ENCODE measurements at regions not wholly inside any gene's neighbourhood (a gene's known extent, or its start where the extent isn't known, plus 50 kb on each side); places are given as distances from the start of the nearest gene placed in this dataset.

DNA sequence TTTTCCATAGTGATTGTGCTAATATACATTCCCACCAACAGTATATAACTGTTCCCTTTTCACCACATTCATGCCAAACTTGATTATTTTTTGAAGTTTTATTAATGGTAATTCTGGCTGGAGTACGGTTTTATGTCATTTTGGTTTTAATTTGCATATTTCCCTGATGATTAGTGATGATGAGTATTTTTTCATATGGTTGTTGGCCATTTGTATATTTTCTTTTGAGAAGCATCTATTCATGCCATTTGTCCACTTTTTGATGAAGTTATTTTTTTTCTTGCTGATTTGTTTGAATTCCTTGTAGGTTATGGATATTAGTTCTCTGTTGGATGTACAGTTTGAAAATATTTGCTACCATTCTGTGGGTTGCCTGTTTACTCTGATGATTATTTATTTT is 484.4 kb upstream of the SPRY2 start:
- 12% methylated on average over 1 of the region's 1 CpG for WGBS (ENCODE audit: missing lambda C conversion rate)
- TF ChIP-seq EP300 (IDR thresholded peaks at IDR 0.05) (no peak), MAFK (IDR thresholded peaks at IDR 0.05; ENCODE audit: partially characterized antibody) (no peak), CEBPB (IDR thresholded peaks at IDR 0.05) (no peak), FOSL2 (IDR thresholded peaks at IDR 0.05) (no peak), FOSL2 (CRISPR knock-in tag; IDR thresholded peaks at IDR 0.05) (no peak), ZSCAN20 (CRISPR knock-in tag; IDR thresholded peaks at IDR 0.05) (no peak), CBX2 (IDR thresholded peaks at IDR 0.05; ENCODE audit: borderline replicate concordance, low read depth) (no peak), ESRRA (IDR thresholded peaks at IDR 0.05; ENCODE audit: borderline replicate concordance, low read length) (no peak), BCL3 (IDR thresholded peaks at IDR 0.05) (no peak), REST (IDR thresholded peaks at IDR 0.05) (no peak), POLR2AphosphoS2 (conservative IDR thresholded peaks at IDR 0.05; ENCODE audit: low read length) (no peak)
- H3K4me1 ChIP-seq, result no peaks in the 10 kb centered on the region
- no peaks in the 10 kb centered on the region for H3K9me3 ChIP-seq
- no peak overlapping the region for H3K4me3 ChIP-seq
- CTCF ChIA-PET, result no interaction called here
- DNase-seq (ENCODE audit: low read depth in 1 of 2, low spot score in 1 of 2), result no peak
- POLR2A ChIA-PET, result no interaction called here
- FAIRE-seq, result no peak
- H3K4me2 ChIP-seq, result no peak overlapping the region
- no peak for ATAC-seq
- no peak overlapping the region for H3K27ac ChIP-seq

DNA sequence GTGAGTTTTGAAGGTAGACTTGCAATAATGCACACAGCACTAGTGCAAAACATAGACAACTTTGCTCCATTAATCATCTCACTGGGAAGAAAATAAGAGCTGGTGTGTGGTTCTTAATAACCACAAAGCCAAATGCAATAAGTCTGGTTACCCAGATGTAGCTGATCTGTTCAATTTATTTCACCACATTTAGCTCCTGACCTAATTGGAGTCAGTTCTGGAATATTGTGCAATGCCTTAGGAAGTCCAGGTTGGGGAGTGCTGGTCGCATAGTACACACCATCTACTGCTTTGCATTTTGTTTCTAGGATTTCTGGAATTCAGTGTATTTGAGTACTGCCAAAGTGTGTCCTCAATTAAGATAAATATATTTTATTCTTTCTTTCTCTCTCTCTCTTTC is 483.3 kb upstream of the SPRY2 start:
- 6% methylated on average over 1 of the region's 1 CpG for WGBS (ENCODE audit: missing lambda C conversion rate)
- H3K4me1 ChIP-seq, result no peaks in the 10 kb centered on the region
- no peaks in the 10 kb centered on the region for H3K9me3 ChIP-seq
- no peak for FAIRE-seq
- TF ChIP-seq HOXB13 (CRISPR knock-in tag; IDR thresholded peaks at IDR 0.05; ENCODE audit: low read depth), result no peak
- TF ChIP-seq JUNB (IDR thresholded peaks at IDR 0.05), result no peak
- TF ChIP-seq SMC3 (IDR thresholded peaks at IDR 0.05), result no peak
- no peak for TF ChIP-seq ESRRA (IDR thresholded peaks at IDR 0.05; ENCODE audit: borderline replicate concordance, low read length)
- TF ChIP-seq MAX (IDR thresholded peaks at IDR 0.05), result no peak
- TF ChIP-seq CBX2 (IDR thresholded peaks at IDR 0.05; ENCODE audit: borderline replicate concordance, low read depth), result no peak
- no peak for TF ChIP-seq EHMT2 (IDR thresholded peaks at IDR 0.05; ENCODE audit: low read depth)
- no peak for TF ChIP-seq HOXB5 (CRISPR knock-in tag; IDR thresholded peaks at IDR 0.05)
- no peak for TF ChIP-seq MAZ (IDR thresholded peaks at IDR 0.05; ENCODE audit: borderline replicate concordance, low read depth, low read length)
- TF ChIP-seq EP300 (IDR thresholded peaks at IDR 0.05), result no peak
- no peak for TF ChIP-seq TP53 (CRISPR knock-in tag; IDR thresholded peaks at IDR 0.05)
- no peak for TF ChIP-seq FOXS1 (CRISPR knock-in tag; IDR thresholded peaks at IDR 0.05)
- TF ChIP-seq, protein P1, sequence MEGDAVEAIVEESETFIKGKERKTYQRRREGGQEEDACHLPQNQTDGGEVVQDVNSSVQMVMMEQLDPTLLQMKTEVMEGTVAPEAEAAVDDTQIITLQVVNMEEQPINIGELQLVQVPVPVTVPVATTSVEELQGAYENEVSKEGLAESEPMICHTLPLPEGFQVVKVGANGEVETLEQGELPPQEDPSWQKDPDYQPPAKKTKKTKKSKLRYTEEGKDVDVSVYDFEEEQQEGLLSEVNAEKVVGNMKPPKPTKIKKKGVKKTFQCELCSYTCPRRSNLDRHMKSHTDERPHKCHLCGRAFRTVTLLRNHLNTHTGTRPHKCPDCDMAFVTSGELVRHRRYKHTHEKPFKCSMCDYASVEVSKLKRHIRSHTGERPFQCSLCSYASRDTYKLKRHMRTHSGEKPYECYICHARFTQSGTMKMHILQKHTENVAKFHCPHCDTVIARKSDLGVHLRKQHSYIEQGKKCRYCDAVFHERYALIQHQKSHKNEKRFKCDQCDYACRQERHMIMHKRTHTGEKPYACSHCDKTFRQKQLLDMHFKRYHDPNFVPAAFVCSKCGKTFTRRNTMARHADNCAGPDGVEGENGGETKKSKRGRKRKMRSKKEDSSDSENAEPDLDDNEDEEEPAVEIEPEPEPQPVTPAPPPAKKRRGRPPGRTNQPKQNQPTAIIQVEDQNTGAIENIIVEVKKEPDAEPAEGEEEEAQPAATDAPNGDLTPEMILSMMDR (IDR thresholded peaks at IDR 0.05), result no peak
- no peak for TF ChIP-seq POLR2AphosphoS2 (conservative IDR thresholded peaks at IDR 0.05; ENCODE audit: low read length)
- DNase-seq (ENCODE audit: low read depth in 1 of 2, low spot score in 1 of 2), result no peak
- no peak overlapping the region for H3K4me3 ChIP-seq
- H3K4me2 ChIP-seq, result no peak overlapping the region
- no peak overlapping the region for H3K27ac ChIP-seq
- ChIA-PET POLR2A (no interaction called here), CTCF (no interaction called here)
- ATAC-seq, result no peak

All from A549 (cell line).